ENCODE measurements at regions not wholly inside any gene's neighbourhood (a gene's known extent, or its start where the extent isn't known, plus 50 kb on each side); places are given as distances from the start of the nearest gene placed in this dataset.

DNA sequence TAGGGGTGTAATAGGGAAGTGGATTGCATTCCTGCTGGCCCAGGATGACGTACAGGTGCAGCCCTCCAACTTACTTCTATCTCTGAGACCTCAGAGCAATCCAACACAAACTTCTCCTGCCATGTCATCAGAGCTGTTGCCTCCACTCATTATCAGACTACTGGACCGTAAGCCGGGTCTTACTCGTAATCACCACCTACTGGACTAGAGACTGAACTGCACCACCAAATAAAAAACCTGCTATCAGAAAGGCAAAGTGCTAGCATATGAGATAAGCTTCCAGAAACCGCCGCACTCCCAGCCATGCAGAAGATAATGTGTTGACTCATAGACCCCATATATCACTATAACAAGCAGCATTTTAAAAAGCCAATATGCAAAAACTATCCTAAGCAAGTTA, 102.0 kb downstream of the SLITRK1 start:
- TF ChIP-seq, protein P1, sequence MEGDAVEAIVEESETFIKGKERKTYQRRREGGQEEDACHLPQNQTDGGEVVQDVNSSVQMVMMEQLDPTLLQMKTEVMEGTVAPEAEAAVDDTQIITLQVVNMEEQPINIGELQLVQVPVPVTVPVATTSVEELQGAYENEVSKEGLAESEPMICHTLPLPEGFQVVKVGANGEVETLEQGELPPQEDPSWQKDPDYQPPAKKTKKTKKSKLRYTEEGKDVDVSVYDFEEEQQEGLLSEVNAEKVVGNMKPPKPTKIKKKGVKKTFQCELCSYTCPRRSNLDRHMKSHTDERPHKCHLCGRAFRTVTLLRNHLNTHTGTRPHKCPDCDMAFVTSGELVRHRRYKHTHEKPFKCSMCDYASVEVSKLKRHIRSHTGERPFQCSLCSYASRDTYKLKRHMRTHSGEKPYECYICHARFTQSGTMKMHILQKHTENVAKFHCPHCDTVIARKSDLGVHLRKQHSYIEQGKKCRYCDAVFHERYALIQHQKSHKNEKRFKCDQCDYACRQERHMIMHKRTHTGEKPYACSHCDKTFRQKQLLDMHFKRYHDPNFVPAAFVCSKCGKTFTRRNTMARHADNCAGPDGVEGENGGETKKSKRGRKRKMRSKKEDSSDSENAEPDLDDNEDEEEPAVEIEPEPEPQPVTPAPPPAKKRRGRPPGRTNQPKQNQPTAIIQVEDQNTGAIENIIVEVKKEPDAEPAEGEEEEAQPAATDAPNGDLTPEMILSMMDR (conservative IDR thresholded peaks at IDR 0.05; ENCODE audit: low read depth, low read length), result peak; percentile 62
- TF ChIP-seq EZH2 (IDR thresholded peaks at IDR 0.05; ENCODE audit: low read length, unreplicated experiment), result no peak
